IMR-90 (cell line): ENCODE measurements at regions not wholly inside any gene's neighbourhood (a gene's known extent, or its start where the extent isn't known, plus 50 kb on each side); places are given as distances from the start of the nearest gene placed in this dataset.
A peak's percentile ranks its signal among the peaks of the same experiment; 100 is the strongest.

Source experiments
- ATAC-seq: fragments of 200-7000 bp; cut with Tn5 transposase; 2 replicates; pipeline ENCODE4 v1.9.1; 2020; ENCODE audit warnings: low read depth, mild to moderate bottlenecking, moderate library complexity
- BruUV-seq: library from RNA; stranded (reverse); fragments of 400-500 nt; replicated peaks from 2 replicates; lab custom pipeline; 2021; lab: Mats Ljungman, UMichigan
- CTCF ChIA-PET: fragments of 300-600 bp; formaldehyde crosslinking; extraction: SDS; loops from one replicate; lab custom pipeline; 2021; ENCODE audit warnings: antibody characterized with exemption; lab: Yijun Ruan, JAX
- POLR2A ChIA-PET: fragments of 300-600 bp; sonication (Branson Sonifier 250); formaldehyde crosslinking; loops from one replicate; lab custom pipeline; 2022; ENCODE audit warnings: antibody characterized with exemption; ENCODE audit not compliant: unreplicated experiment; lab: Charles Lee
- DNase-seq: peaks from one replicate; pipeline ENCODE4 v3.0.0; 2013
- H2AFZ ChIP-seq: replicated peaks from 2 replicates; pipeline ENCODE3; 2013; ENCODE audit warnings: low read length, mild to moderate bottlenecking; ENCODE audit not compliant: poor library complexity
- H2AK5ac ChIP-seq: 2 replicates; pipeline ENCODE4 v1.6.1; 2013; ENCODE audit warnings: low read depth, low read length, inconsistent platforms
- H2AK9ac ChIP-seq: replicated peaks from 2 replicates; pipeline ENCODE3; 2013; ENCODE audit warnings: mild to moderate bottlenecking, low read depth, low read length, moderate library complexity; ENCODE audit not compliant: poor library complexity
- H2BK120ac ChIP-seq: 2 replicates; pipeline ENCODE4 v1.6.1; 2013; ENCODE audit warnings: low read depth, low read length, inconsistent platforms
- H2BK15ac ChIP-seq: 3 replicates; pipeline ENCODE4 v1.6.1; 2013; ENCODE audit warnings: low read depth, low read length, inconsistent platforms
- H2BK20ac ChIP-seq: 2 replicates; pipeline ENCODE4 v1.6.1; 2013; ENCODE audit warnings: low read depth, mild to moderate bottlenecking, inconsistent platforms, low read length, moderate library complexity
- H2BK5ac ChIP-seq: 2 replicates; pipeline ENCODE4 v1.6.1; 2013; ENCODE audit warnings: mild to moderate bottlenecking, low read depth, low read length, inconsistent platforms; ENCODE audit not compliant: poor library complexity, severe bottlenecking
- H3K14ac ChIP-seq: replicated peaks from 2 replicates; pipeline ENCODE4 v1.6.1; 2013; ENCODE audit warnings: low read depth, low read length, inconsistent platforms
- H3K18ac ChIP-seq: 2 replicates; pipeline ENCODE4 v1.6.1; 2013; ENCODE audit warnings: low read depth, low read length, control low read depth
- H3K23ac ChIP-seq: 2 replicates; pipeline ENCODE4 v1.6.1; 2013; ENCODE audit warnings: low read depth, low read length, inconsistent platforms
- H3K27ac ChIP-seq: 2 replicates; pipeline ENCODE4 v1.5.1; 2013; ENCODE audit warnings: mild to moderate bottlenecking, control low read depth, low read length; ENCODE audit not compliant: insufficient read depth
- H3K27me3 ChIP-seq: 2 replicates; pipeline ENCODE4 v1.6.1; 2013; ENCODE audit warnings: low read length; ENCODE audit not compliant: control insufficient read depth, insufficient read depth
- H3K36me3 ChIP-seq: 2 replicates; pipeline ENCODE4 v1.6.1; 2013; ENCODE audit warnings: low read length, mixed read lengths; ENCODE audit not compliant: control insufficient read depth, insufficient read depth
- H3K4ac ChIP-seq: 2 replicates; pipeline ENCODE4 v1.6.1; 2013; ENCODE audit warnings: low read depth, low read length, inconsistent platforms
- H3K4me1 ChIP-seq: 2 replicates; pipeline ENCODE4 v1.6.1; 2013; ENCODE audit warnings: low read length, mixed read lengths; ENCODE audit not compliant: control insufficient read depth, insufficient read depth
- H3K4me2 ChIP-seq: 2 replicates; pipeline ENCODE4 v1.6.1; 2013; ENCODE audit warnings: low read depth, mild to moderate bottlenecking, control low read depth, low read length, moderate library complexity
- H3K4me3 ChIP-seq: 2 replicates; pipeline ENCODE4 v1.5.1; 2013; ENCODE audit warnings: low read depth, mild to moderate bottlenecking, control low read depth, low read length, moderate library complexity; ENCODE audit not compliant: insufficient read depth
- H3K56ac ChIP-seq: 2 replicates; pipeline ENCODE4 v1.6.1; 2013; ENCODE audit warnings: low read length, inconsistent platforms; ENCODE audit not compliant: insufficient read depth; ENCODE audit errors: extremely low read depth
- H3K79me1 ChIP-seq, 2 experiments: 2 replicates each; pipeline ENCODE4 v1.6.1; 2013; ENCODE audit warnings: low read length in 2 of 2, inconsistent platforms in 1 of 2, low read depth in 1 of 2
- H3K9ac ChIP-seq: 2 replicates; pipeline ENCODE4 v1.6.1; 2013; ENCODE audit warnings: low read depth, low read length, control low read depth
- H3K9me1 ChIP-seq: 2 replicates; pipeline ENCODE4 v1.6.1; 2013; ENCODE audit warnings: low read length, inconsistent platforms; ENCODE audit not compliant: insufficient read depth
- H3K9me3 ChIP-seq: 2 replicates; pipeline ENCODE4 v1.6.1; 2013; ENCODE audit warnings: low read length; ENCODE audit not compliant: control insufficient read depth, insufficient read depth
- H4K20me1 ChIP-seq: 2 replicates; pipeline ENCODE4 v1.6.1; 2013; ENCODE audit warnings: low read length, inconsistent platforms; ENCODE audit not compliant: insufficient read depth
- H4K5ac ChIP-seq: 2 replicates; pipeline ENCODE4 v1.6.1; 2013; ENCODE audit warnings: mild to moderate bottlenecking, low read depth, low read length, control low read depth
- H4K8ac ChIP-seq, 2 experiments: 2 replicates each; pipeline ENCODE4 v1.6.1; 2013; ENCODE audit warnings: low read depth in 2 of 2, low read length in 2 of 2, control low read depth in 1 of 2, inconsistent platforms in 1 of 2
- H4K91ac ChIP-seq: 2 replicates; pipeline ENCODE4 v1.6.1; 2013; ENCODE audit warnings: low read depth, low read length, inconsistent platforms; ENCODE audit not compliant: insufficient read depth
- BHLHE40 ChIP-seq: fragments of 150-350 bp; IDR thresholded peaks from 2 replicates; pipeline ENCODE4 v1.6.1; 2016; ENCODE audit warnings: mild to moderate bottlenecking, low read depth, low read length
- CEBPB ChIP-seq: IDR thresholded peaks from 2 replicates; pipeline ENCODE4 v1.6.1; 2012; ENCODE audit warnings: low read depth, low read length, improper control_type of control experiment
- CHD1 ChIP-seq: IDR thresholded peaks from 2 replicates; pipeline ENCODE4 v1.6.1; 2012; ENCODE audit warnings: low read depth, low read length, improper control_type of control experiment
- FOS ChIP-seq: fragments of 150-350 bp; IDR thresholded peaks from 2 replicates; pipeline ENCODE4 v1.6.1; 2016; ENCODE audit warnings: low read depth, low read length
- MAFK ChIP-seq: IDR thresholded peaks from 2 replicates; pipeline ENCODE4 v1.6.1; 2012; ENCODE audit warnings: low read depth, low read length, improper control_type of control experiment
- MXI1 ChIP-seq: IDR thresholded peaks from 2 replicates; pipeline ENCODE4 v1.6.1; 2012; ENCODE audit warnings: low read depth, mild to moderate bottlenecking, low read length, moderate library complexity, borderline replicate concordance
- NFE2L2 ChIP-seq: fragments of 150-350 bp; IDR thresholded peaks from 2 replicates; pipeline ENCODE4 v1.6.1; 2016; ENCODE audit warnings: low read depth, mild to moderate bottlenecking, low read length
- POLR2A ChIP-seq: IDR thresholded peaks from 2 replicates; pipeline ENCODE4 v1.6.1; 2012; ENCODE audit warnings: mild to moderate bottlenecking, low read depth, low read length
- RAD21 ChIP-seq: IDR thresholded peaks from 2 replicates; pipeline ENCODE4 v1.6.1; 2012; ENCODE audit warnings: low read length, improper control_type of control experiment
- RCOR1 ChIP-seq: IDR thresholded peaks from 2 replicates; pipeline ENCODE4 v1.6.1; 2012; ENCODE audit warnings: mild to moderate bottlenecking, low read length, improper control_type of control experiment; ENCODE audit not compliant: insufficient replicate concordance
- RFX5 ChIP-seq: IDR thresholded peaks from 2 replicates; pipeline ENCODE4 v1.8.0; 2012; ENCODE audit warnings: low read depth, mild to moderate bottlenecking, low read length, moderate library complexity
- SMC3 ChIP-seq: fragments of 150-350 bp; IDR thresholded peaks from 2 replicates; pipeline ENCODE4 v1.6.1; 2016; ENCODE audit warnings: low read depth, mild to moderate bottlenecking, antibody characterized with exemption, low read length, moderate library complexity
- WGBS, 2 experiments: methylation state at CpG; one replicate each; pipeline versions ENCODE4 v1.1.5 to v1.1.7; 2013; ENCODE audit warnings: missing lambda C conversion rate in 2 of 2; ENCODE audit not compliant: insufficient read length in 1 of 2; ENCODE audit errors: extremely low coverage in 2 of 2; 5-methylcytosine and 5-hydroxymethylcytosine counted together
- dilution Hi-C: fragments of 300-500 bp; cut with HindIII; formaldehyde crosslinking; loops from one replicate; pipeline ENCODE4 v1.14.3; 2018; ENCODE audit warnings: low sequenced_read_pairs; ENCODE audit not compliant: unreplicated experiment
- in situ Hi-C: fragments of 300-500 bp; cut with MboI; formaldehyde crosslinking; loops from 3 replicates; pipeline ENCODE4 v1.14.3; 2019; ENCODE audit warnings: low sequenced_read_pairs, inconsistent platforms, mixed read lengths
- intact Hi-C: fragments of 100-400 bp; cut with micrococcal nuclease; formaldehyde crosslinking; loops from 2 replicates; pipeline ENCODE4 v1.10.0; 2022
- TF ChIP-seq, protein P1 (sequence below): conservative IDR thresholded peaks from 2 replicates; pipeline ENCODE4 v1.5.1; 2012; ENCODE audit warnings: mild to moderate bottlenecking, low read depth, low read length, improper control_type of control experiment
- TF ChIP-seq, protein P2 (sequence below): fragments of 150-350 bp; IDR thresholded peaks from 2 replicates; pipeline ENCODE4 v1.6.1; 2017; ENCODE audit warnings: mild to moderate bottlenecking, antibody characterized with exemption, low read length, low read depth
- TF ChIP-seq, protein P3 (sequence below): fragments of 150-350 bp; IDR thresholded peaks from 2 replicates; pipeline ENCODE4 v1.6.1; 2016; ENCODE audit warnings: low read depth, mild to moderate bottlenecking, low read length, moderate library complexity, borderline replicate concordance

DNA sequence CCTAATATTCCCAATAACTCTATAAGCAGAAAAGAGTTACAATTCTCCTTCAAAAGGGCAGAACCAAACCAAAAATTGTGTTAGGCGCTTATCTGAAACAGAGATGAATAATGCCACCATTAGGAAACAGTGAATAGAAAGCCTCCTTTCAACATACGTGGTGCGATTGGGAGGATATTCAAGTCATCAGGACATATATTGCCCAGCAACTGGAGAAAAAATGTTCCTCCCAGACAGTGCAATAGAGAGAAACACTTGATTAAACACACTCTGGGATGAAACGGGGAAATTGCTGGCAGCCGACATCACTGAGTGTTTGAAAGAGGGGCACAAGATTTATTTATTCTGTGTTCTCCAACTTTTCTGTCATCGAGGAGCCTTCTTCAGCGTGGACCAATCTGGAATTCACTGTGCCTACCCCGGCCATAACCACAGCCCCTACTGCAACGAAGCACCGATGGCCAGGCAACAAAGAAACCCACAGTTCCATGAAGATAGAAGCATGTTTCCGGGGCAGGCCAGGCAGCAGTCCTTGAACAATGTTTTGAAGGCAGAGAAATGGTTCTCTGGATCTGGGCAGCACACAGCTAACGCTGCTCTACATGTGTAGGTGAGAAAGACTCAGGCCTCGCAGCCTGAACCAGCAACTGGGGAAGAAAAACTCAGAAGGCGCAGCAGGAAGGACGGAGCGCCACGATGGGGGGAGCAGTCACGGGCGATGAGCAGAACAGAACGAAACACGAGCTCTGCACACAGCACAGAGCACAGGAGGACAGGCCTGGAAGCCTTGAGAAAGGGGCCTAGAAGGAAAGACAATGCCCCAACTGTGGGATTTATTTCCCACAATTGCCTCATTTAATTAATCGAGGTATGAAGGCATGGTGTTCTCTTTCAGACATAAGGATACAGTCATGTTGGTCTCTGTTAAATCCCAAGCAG is 234.2 kb upstream of the FOXQ1 start:
- Histone ChIP-seq H4K91ac (no peak overlapping the region; the same call in 1 of the 2 replicates), H3K79me1 (no peaks in the 10 kb centered on the region), H3K9me3 (no peaks in the 10 kb centered on the region), H3K36me3 (no peaks in the 10 kb centered on the region), H3K23ac (no peak overlapping the region), H3K27me3 (peaks cover 5% of the 10 kb centered on the region; the same call in 1 of the 2 replicates), H3K9me1 (no peaks in the 10 kb centered on the region), H2AFZ (no peak overlapping the region), H4K8ac (no peak overlapping the region), H3K4me2 (no peak overlapping the region), H2BK15ac (no peak overlapping the region; the same call in 2 of the 3 replicates), H3K27ac (no peak overlapping the region), H3K9ac (no peak overlapping the region), H3K4ac (peak overlapping the region; percentile 22; the same call in 1 of the 2 replicates), H2AK9ac (no peak overlapping the region), H3K18ac (no peak overlapping the region), H4K5ac (no peak overlapping the region), H2BK5ac (no peak overlapping the region), H3K56ac (no peak overlapping the region), H2BK120ac (no peak overlapping the region), H3K4me3 (no peak overlapping the region), H3K4me1 (peaks cover 12% of the 10 kb centered on the region), H4K20me1 (no peaks in the 10 kb centered on the region), H3K14ac (no peak overlapping the region), H2AK5ac (no peak overlapping the region), H2BK20ac (no peak overlapping the region; the same call in 1 of the 2 replicates)
- DNase-seq = no peak
- dilution Hi-C loops = no loop called here
- no peak for ATAC-seq
- CTCF ChIA-PET = no interaction called here
- intact Hi-C loops = no loop called here
- BruUV-seq = no TSS peak
- in situ Hi-C loops = no loop called here
- WGBS, 2 experiments = 88% methylated on average over 13 of the region's 22 CpGs; no CpG with 5 or more reads in 1 of the 2 experiments
- POLR2A ChIA-PET = no interaction called here
- no peak for TF ChIP-seq CEBPB
- TF ChIP-seq, protein P1, sequence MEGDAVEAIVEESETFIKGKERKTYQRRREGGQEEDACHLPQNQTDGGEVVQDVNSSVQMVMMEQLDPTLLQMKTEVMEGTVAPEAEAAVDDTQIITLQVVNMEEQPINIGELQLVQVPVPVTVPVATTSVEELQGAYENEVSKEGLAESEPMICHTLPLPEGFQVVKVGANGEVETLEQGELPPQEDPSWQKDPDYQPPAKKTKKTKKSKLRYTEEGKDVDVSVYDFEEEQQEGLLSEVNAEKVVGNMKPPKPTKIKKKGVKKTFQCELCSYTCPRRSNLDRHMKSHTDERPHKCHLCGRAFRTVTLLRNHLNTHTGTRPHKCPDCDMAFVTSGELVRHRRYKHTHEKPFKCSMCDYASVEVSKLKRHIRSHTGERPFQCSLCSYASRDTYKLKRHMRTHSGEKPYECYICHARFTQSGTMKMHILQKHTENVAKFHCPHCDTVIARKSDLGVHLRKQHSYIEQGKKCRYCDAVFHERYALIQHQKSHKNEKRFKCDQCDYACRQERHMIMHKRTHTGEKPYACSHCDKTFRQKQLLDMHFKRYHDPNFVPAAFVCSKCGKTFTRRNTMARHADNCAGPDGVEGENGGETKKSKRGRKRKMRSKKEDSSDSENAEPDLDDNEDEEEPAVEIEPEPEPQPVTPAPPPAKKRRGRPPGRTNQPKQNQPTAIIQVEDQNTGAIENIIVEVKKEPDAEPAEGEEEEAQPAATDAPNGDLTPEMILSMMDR = no peak
- TF ChIP-seq POLR2A = no peak
- no peak for TF ChIP-seq BHLHE40
- no peak for TF ChIP-seq RAD21
- TF ChIP-seq FOS = no peak
- no peak for TF ChIP-seq MXI1
- TF ChIP-seq RCOR1 = no peak
- TF ChIP-seq, protein P2, sequence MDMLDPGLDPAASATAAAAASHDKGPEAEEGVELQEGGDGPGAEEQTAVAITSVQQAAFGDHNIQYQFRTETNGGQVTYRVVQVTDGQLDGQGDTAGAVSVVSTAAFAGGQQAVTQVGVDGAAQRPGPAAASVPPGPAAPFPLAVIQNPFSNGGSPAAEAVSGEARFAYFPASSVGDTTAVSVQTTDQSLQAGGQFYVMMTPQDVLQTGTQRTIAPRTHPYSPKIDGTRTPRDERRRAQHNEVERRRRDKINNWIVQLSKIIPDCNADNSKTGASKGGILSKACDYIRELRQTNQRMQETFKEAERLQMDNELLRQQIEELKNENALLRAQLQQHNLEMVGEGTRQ = no peak
- TF ChIP-seq, protein P3, sequence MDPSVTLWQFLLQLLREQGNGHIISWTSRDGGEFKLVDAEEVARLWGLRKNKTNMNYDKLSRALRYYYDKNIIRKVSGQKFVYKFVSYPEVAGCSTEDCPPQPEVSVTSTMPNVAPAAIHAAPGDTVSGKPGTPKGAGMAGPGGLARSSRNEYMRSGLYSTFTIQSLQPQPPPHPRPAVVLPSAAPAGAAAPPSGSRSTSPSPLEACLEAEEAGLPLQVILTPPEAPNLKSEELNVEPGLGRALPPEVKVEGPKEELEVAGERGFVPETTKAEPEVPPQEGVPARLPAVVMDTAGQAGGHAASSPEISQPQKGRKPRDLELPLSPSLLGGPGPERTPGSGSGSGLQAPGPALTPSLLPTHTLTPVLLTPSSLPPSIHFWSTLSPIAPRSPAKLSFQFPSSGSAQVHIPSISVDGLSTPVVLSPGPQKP = no peak
- no peak for TF ChIP-seq SMC3
- no peak for TF ChIP-seq CHD1
- no peak for TF ChIP-seq MAFK
- TF ChIP-seq NFE2L2 = no peak
- TF ChIP-seq RFX5 = no peak
